ENCODE measurements at regions not wholly inside any gene's neighbourhood (a gene's known extent, or its start where the extent isn't known, plus 50 kb on each side); places are given as distances from the start of the nearest gene placed in this dataset.

DNA sequence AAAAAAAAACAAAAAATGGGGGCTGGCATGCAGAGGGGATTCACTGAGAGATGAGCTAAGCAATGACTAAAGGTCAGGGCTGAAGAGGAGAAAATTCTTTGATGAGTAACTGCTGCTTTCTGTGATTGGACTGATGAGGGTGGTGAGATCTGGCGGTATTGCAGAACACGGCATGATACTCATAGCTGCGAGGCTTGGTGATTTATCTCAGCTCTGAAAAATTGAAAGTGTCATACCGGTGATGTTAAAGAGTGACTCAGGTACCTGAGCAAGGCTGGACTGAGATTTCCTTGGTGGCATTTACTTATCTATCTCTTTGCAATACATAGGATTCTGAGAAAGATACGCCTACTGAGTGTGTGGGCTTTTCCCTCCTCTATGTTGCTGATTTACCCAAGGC, 204.1 kb upstream of the DDX53 start:
- H2AFZ ChIP-seq (ENCODE audit: low read depth, low read length): no peak overlapping the region
- H4K20me1 ChIP-seq (replicated peaks; ENCODE audit: control insufficient read depth, insufficient read depth, low read length): no peaks in the 10 kb centered on the region
- no peaks in the 10 kb centered on the region for H3K4me1 ChIP-seq (replicated peaks in 1 of 2; ENCODE audit: control insufficient read depth in 2 of 2, insufficient read depth in 2 of 2, low read length in 2 of 2)
- CTCF ChIA-PET (ENCODE audit: low intra/inter-chr PET ratio): no interaction called here
- DNase-seq (ENCODE audit: extremely low read depth in 1 of 4, low spot score in 3 of 4) (no peak), ATAC-seq (no peak), FAIRE-seq (no peak)
- in situ Hi-C loops (cut with MboI) (no loop called here), intact Hi-C loops (cut with micrococcal nuclease) (no loop called here)
- WGBS (ENCODE audit: insufficient coverage, low coverage, missing lambda C conversion rate): 5% methylated on average over 4 of the region's 5 CpGs
- no peak overlapping the region for H3K27ac ChIP-seq (ENCODE audit: extremely low read depth, low read depth, low read length)
- H3K27me3 ChIP-seq (ENCODE audit: control insufficient read depth in 2 of 2, insufficient read depth in 2 of 2, low read length in 2 of 2): no peaks in the 10 kb centered on the region
- no peaks in the 10 kb centered on the region for H3K36me3 ChIP-seq (ENCODE audit: control insufficient read depth, insufficient read depth, low read length)
- H3K9ac ChIP-seq (ENCODE audit: insufficient read depth in 1 of 2, low read depth in 2 of 2, low read length in 2 of 2): no peak overlapping the region
- BruUV-seq (replicated peaks): no TSS peak
- no peak overlapping the region for H3K4me3 ChIP-seq
- POLR2A ChIA-PET: no interaction called here
- no peaks in the 10 kb centered on the region for H3K79me2 ChIP-seq (ENCODE audit: control insufficient read depth, insufficient read depth, low read length)
- no peak overlapping the region for H3K4me2 ChIP-seq (ENCODE audit: insufficient read depth, low read length)
- no peaks in the 10 kb centered on the region for H3K9me1 ChIP-seq (ENCODE audit: control insufficient read depth, insufficient read depth, low read length)
- TF ChIP-seq, protein P1, sequence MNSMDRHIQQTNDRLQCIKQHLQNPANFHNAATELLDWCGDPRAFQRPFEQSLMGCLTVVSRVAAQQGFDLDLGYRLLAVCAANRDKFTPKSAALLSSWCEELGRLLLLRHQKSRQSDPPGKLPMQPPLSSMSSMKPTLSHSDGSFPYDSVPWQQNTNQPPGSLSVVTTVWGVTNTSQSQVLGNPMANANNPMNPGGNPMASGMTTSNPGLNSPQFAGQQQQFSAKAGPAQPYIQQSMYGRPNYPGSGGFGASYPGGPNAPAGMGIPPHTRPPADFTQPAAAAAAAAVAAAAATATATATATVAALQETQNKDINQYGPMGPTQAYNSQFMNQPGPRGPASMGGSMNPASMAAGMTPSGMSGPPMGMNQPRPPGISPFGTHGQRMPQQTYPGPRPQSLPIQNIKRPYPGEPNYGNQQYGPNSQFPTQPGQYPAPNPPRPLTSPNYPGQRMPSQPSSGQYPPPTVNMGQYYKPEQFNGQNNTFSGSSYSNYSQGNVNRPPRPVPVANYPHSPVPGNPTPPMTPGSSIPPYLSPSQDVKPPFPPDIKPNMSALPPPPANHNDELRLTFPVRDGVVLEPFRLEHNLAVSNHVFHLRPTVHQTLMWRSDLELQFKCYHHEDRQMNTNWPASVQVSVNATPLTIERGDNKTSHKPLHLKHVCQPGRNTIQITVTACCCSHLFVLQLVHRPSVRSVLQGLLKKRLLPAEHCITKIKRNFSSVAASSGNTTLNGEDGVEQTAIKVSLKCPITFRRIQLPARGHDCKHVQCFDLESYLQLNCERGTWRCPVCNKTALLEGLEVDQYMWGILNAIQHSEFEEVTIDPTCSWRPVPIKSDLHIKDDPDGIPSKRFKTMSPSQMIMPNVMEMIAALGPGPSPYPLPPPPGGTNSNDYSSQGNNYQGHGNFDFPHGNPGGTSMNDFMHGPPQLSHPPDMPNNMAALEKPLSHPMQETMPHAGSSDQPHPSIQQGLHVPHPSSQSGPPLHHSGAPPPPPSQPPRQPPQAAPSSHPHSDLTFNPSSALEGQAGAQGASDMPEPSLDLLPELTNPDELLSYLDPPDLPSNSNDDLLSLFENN (IDR thresholded peaks at IDR 0.05; ENCODE audit: low read depth in 2 of 2, low read length in 2 of 2): no peak
- no peak for TF ChIP-seq ETV6 (IDR thresholded peaks at IDR 0.05; ENCODE audit: borderline replicate concordance in 1 of 2, low read depth in 2 of 2, low read length in 1 of 2)
- TF ChIP-seq ETV6 (CRISPR knock-in tag; IDR thresholded peaks at IDR 0.05; ENCODE audit: borderline replicate concordance): no peak
- TF ChIP-seq WHSC1 (IDR thresholded peaks at IDR 0.05; ENCODE audit: low read length): no peak
- no peak for TF ChIP-seq PURB (CRISPR knock-in tag; IDR thresholded peaks at IDR 0.05; ENCODE audit: low read depth)
- no peak for TF ChIP-seq ZNF174 (CRISPR knock-in tag; IDR thresholded peaks at IDR 0.05)
- TF ChIP-seq PYGO2 (tag; IDR thresholded peaks at IDR 0.05): no peak
- no peak for TF ChIP-seq KAT2B (IDR thresholded peaks at IDR 0.05; ENCODE audit: low read depth, low read length)
- TF ChIP-seq JUN (IDR thresholded peaks at IDR 0.05; ENCODE audit: borderline replicate concordance, low read depth, low read length): no peak
- TF ChIP-seq JUN (CRISPR knock-in tag; IDR thresholded peaks at IDR 0.05; ENCODE audit: borderline replicate concordance): no peak
- TF ChIP-seq MYBL2 (IDR thresholded peaks at IDR 0.05; ENCODE audit: low read depth): no peak
- TF ChIP-seq MYBL2 (CRISPR knock-in tag; IDR thresholded peaks at IDR 0.05; ENCODE audit: borderline replicate concordance): no peak
- TF ChIP-seq BDP1 (IDR thresholded peaks at IDR 0.05; ENCODE audit: insufficient read depth, insufficient read length): no peak
- TF ChIP-seq NFIC (IDR thresholded peaks at IDR 0.05): no peak
- no peak for TF ChIP-seq GTF2E2 (tag; IDR thresholded peaks at IDR 0.05)
- H3K9me3 ChIP-seq (replicated peaks; ENCODE audit: control insufficient read depth, insufficient read depth, low read depth, low read length): no peaks in the 10 kb centered on the region
